Peyer's patch (tissue), 4 donors: ENCODE measurements at regions not wholly inside any gene's neighbourhood (a gene's known extent, or its start where the extent isn't known, plus 50 kb on each side); places are given as distances from the start of the nearest gene placed in this dataset.

Experiments used
- DNase-seq, 3 donors: peaks; one replicate each; pipeline ENCODE4 v3.0.0-alpha.2; 2017 to 2019
- H3K27ac ChIP-seq, 4 donors: fragments of 200-600 bp; sonication (generic); one replicate each; pipeline ENCODE4 v1.5.1; 2016 to 2019
- H3K27me3 ChIP-seq, 2 donors: fragments of 200-600 bp; sonication (generic); one replicate each; pipeline ENCODE4 v1.5.1; 2019
- H3K36me3 ChIP-seq, 3 donors: fragments of 200-600 bp; sonication (generic); one replicate each; pipeline ENCODE4 v1.5.1; 2016 to 2019
- H3K4me1 ChIP-seq, 4 donors: fragments of 200-600 bp; sonication (generic); one replicate each; pipeline ENCODE4 v1.5.1; 2016 to 2019
- H3K4me3 ChIP-seq, 4 donors: fragments of 200-600 bp; sonication (generic); 1 replicate in 3 of 4; 2 replicates in 1 of 4; pipeline ENCODE4 v1.5.1; 2016 to 2019; ENCODE audit warnings: mild to moderate bottlenecking in 1 of 4
- H3K9me3 ChIP-seq, 4 donors: fragments of 200-600 bp; sonication (generic); one replicate each; pipeline ENCODE4 v1.5.1; 2016 to 2019; ENCODE audit warnings: mild to moderate bottlenecking in 1 of 4
- POLR2A ChIP-seq, 2 donors: fragments of 450-650 bp; IDR thresholded peaks; one replicate each; pipeline ENCODE4 v1.5.1; 2017; ENCODE audit warnings: antibody characterized with exemption in 2 of 2, mild to moderate bottlenecking in 2 of 2, moderate library complexity in 2 of 2
- TF ChIP-seq, protein P1 (sequence below), 6 experiments: fragments of 450-650 bp in 4 of 6; fragments of 200-600 bp in 2 of 6; sonication (generic) in 1 of 6; IDR thresholded peaks; one replicate each; pipeline ENCODE4 v1.5.1; 2017 to 2019; ENCODE audit warnings: antibody characterized with exemption in 6 of 6, mild to moderate bottlenecking in 3 of 6, moderate library complexity in 1 of 6

DNA sequence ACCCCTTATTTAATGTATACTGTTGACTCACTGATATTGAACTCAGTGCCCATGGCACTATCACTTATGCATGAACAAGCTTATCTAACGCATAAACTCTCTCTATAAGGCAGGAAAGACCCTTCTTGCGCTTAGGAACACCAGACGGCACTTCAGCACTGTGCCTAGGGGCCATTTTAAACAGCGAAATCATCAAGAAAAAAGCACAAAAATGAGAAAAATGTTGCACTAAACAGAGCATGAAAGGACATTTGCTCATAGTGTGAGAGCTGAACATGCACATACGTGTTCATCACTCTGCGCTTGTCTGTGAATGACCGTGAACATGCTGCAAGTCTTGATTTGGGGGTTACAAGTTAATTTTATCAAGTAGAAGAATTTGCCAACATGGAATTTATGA, 109.6 kb downstream of the WDR11 start:
- H3K27ac ChIP-seq = no peak overlapping the region
- no peaks in the 10 kb centered on the region for H3K36me3 ChIP-seq
- H3K4me3 ChIP-seq = no peak overlapping the region
- H3K27me3 ChIP-seq = no peaks in the 10 kb centered on the region
- no peaks in the 10 kb centered on the region for H3K4me1 ChIP-seq
- H3K9me3 ChIP-seq = no peaks in the 10 kb centered on the region
- DNase-seq = no peak
- no peak for TF ChIP-seq POLR2A (IDR thresholded peaks at IDR 0.05)
- TF ChIP-seq, protein P1, sequence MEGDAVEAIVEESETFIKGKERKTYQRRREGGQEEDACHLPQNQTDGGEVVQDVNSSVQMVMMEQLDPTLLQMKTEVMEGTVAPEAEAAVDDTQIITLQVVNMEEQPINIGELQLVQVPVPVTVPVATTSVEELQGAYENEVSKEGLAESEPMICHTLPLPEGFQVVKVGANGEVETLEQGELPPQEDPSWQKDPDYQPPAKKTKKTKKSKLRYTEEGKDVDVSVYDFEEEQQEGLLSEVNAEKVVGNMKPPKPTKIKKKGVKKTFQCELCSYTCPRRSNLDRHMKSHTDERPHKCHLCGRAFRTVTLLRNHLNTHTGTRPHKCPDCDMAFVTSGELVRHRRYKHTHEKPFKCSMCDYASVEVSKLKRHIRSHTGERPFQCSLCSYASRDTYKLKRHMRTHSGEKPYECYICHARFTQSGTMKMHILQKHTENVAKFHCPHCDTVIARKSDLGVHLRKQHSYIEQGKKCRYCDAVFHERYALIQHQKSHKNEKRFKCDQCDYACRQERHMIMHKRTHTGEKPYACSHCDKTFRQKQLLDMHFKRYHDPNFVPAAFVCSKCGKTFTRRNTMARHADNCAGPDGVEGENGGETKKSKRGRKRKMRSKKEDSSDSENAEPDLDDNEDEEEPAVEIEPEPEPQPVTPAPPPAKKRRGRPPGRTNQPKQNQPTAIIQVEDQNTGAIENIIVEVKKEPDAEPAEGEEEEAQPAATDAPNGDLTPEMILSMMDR (IDR thresholded peaks at IDR 0.05) = no peak

DNA sequence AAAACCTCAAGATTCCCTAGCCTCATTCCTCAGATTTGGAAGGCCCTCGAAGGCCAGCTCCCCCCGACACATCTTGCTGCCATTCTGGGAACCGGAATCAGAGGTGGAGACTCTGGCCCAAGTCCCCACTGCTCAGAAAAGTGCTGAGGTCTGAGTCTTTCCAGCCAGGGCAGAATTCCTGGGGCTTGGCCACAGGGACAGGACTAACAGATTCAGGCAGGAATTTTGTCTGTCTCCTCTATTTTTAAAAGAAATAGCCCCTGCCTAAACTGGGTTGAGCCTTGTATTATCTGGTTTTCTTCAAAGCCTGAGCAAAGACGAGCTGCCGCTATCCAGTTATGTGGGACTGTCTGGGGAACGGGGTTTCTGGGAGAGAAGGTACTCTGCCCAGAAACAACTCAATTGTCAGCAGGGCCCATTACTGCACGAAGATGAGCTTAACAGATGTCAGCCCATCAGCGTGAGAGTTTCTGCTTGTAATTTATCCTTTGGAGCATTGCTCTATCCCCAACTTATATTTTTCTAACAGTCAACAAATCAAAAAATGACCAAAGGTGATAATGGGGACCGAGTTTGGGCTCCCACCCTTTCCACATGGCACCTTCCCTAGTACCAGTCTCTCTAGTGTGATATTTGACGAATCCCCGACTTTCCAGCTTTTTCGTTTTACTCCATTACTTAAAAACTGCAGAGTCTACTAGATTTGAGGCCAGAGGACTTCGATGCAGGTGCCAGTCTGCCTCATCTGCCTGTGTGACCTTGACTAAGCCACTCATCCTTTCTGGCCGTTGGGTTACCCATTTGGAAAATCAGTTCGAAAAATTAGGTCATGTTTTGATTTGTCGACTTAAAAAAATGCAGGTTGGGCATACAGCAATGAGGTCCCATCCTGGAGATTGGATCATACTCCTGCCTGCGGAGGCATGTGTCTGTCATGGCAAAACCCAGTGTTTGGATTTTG, 110.9 kb downstream of the WDR11 start:
- TF ChIP-seq, protein P1 (IDR thresholded peaks at IDR 0.05) = no peak
- no peak for TF ChIP-seq POLR2A (IDR thresholded peaks at IDR 0.05)
- H3K4me1 ChIP-seq = no peaks in the 10 kb centered on the region
- no peak for DNase-seq
- no peak overlapping the region for H3K27ac ChIP-seq
- no peaks in the 10 kb centered on the region for H3K36me3 ChIP-seq
- H3K9me3 ChIP-seq = no peaks in the 10 kb centered on the region
- no peak overlapping the region for H3K4me3 ChIP-seq
- no peaks in the 10 kb centered on the region for H3K27me3 ChIP-seq

DNA sequence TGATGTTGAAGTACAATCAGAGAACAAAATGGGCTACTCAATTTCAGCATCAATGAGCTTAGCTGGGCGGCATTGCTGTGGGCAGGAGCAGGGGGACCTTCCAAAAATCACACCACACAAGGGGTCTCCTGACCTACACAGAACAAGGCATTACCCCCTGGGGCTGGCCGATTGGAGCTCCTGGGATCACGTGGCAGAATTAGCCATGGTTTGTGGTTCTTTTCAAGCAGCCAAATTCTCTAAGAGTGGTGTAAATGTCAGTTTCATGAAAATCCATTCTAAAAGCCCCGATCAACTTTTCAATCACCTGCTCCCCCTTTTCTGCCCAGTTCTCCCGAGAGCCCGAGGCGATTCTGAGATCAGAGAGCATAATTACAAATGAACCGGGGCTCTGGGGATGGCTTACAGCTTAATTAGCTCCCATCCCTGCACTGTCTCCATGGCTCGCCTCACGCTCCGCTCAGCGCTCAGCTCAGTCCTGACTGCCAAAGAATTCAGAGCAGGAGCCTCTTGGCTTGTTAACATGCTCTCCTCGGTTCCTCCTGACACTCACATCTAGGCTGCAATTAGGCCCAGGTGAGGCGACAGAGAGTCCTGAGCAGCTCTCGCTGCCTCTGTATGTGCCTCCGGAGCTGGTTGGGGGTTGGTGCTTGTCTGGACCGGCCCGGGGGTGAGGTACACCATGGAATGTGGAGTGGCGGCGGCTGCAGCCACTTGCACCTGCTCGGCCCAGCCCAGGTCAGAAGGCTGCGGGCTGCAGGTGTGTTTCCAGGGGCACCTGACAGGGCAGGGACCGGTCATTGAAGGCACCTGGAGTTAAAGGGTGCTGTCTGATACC, 111.8 kb downstream of the WDR11 start:
- Histone ChIP-seq H3K36me3 (no peaks in the 10 kb centered on the region), H3K9me3 (no peaks in the 10 kb centered on the region), H3K4me3 (no peak overlapping the region), H3K27ac (no peak overlapping the region), H3K4me1 (no peaks in the 10 kb centered on the region), H3K27me3 (no peaks in the 10 kb centered on the region)
- TF ChIP-seq, protein P1 (IDR thresholded peaks at IDR 0.05) = no peak
- no peak for TF ChIP-seq POLR2A (IDR thresholded peaks at IDR 0.05)
- peak in 1 of 3 donors; percentile 62 for DNase-seq

DNA sequence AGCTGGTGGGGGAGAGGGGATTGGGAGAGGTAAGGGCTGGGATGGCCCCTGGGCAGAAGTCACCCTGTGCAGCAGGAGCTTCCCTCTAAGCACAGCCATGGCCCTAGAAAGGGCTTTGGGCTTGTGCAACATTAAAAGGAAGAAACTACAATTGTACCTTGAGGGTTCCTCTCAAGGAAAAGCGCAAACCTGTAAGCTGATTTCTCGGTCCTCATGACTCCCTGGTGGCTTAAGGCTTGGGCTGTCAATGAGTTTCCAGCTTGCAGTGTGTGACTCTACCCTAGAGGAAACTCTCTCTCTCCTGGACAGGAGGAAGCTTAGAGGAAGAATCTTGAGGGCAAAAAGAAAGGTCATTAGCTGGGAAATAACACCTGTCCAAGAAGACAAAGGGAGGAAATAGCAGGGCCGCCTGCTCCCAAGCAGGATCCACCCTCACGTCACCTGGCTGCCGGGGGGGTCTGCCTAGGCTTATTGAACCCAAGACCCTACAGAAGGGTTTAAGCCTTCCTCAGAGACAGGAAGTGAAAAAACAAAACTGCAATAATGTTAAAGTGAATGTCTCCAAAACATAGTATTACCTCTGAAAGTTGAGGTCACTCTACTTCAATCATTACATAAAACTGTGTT, 112.5 kb downstream of the WDR11 start:
- Histone ChIP-seq H3K27ac (no peak overlapping the region), H3K36me3 (no peaks in the 10 kb centered on the region), H3K9me3 (no peaks in the 10 kb centered on the region), H3K4me3 (no peak overlapping the region), H3K4me1 (no peaks in the 10 kb centered on the region), H3K27me3 (no peaks in the 10 kb centered on the region)
- DNase-seq = no peak
- TF ChIP-seq, protein P1 (IDR thresholded peaks at IDR 0.05) = no peak
- no peak for TF ChIP-seq POLR2A (IDR thresholded peaks at IDR 0.05)

DNA sequence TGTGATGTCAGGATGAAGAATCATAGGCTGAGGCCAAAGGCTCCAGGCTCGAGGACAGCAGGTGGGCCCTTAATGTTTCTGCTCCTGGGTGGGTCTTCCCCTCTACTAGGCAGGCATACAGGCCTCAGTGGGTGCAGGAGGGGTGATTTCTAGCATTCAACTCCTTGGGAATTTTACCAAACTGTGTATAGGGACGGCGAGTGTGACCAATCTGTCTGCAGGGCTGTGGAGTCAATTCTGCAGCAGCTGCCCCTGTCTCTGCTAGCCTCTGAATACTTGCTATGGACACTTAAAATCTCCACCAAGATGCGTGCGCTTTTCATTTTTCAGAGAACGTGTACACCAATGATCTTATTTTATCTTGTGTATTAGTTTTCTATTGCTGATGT, 115.5 kb downstream of the WDR11 start:
- Histone ChIP-seq H3K9me3 (no peaks in the 10 kb centered on the region), H3K27me3 (no peaks in the 10 kb centered on the region), H3K36me3 (no peaks in the 10 kb centered on the region), H3K4me3 (no peak overlapping the region), H3K4me1 (no peaks in the 10 kb centered on the region), H3K27ac (no peak overlapping the region)
- DNase-seq = no peak
- TF ChIP-seq, protein P1 (IDR thresholded peaks at IDR 0.05) = no peak
- TF ChIP-seq POLR2A (IDR thresholded peaks at IDR 0.05) = no peak
